CMK (cell line): ENCODE measurements at regions not wholly inside any gene's neighbourhood (a gene's known extent, or its start where the extent isn't known, plus 50 kb on each side); places are given as distances from the start of the nearest gene placed in this dataset.

Experiments
- DNase-seq: peaks from one replicate; pipeline ENCODE4 v3.0.0-alpha.2; 2010; ENCODE audit warnings: low read depth

GRCh38 chr1:2971101-2971501 is 50.2 kb upstream of the ACTRT2 start:
- DNase-seq, result no peak
